GM19468 (cell line): ENCODE measurements at regions not wholly inside any gene's neighbourhood (a gene's known extent, or its start where the extent isn't known, plus 50 kb on each side); places are given as distances from the start of the nearest gene placed in this dataset.
"Not testable (repeated sequence)": the region's sequence is repeated elsewhere in the genome, so short reads cannot be mapped to it uniquely, and the experiment has no call there.

Experiments used
- ATAC-seq: cut with Tn5 transposase; IDR thresholded peaks from one replicate; pipeline ENCODE4 v1.9.1; 2021; ENCODE audit warnings: mild to moderate bottlenecking, moderate library complexity, moderate number of reproducible peaks; ENCODE audit not compliant: unreplicated experiment; ENCODE audit errors: extremely low read depth

GRCh38 chr2:6080932-6081753, 389.0 kb downstream of the SOX11 start:
- ATAC-seq: no peak

- no peak for ATAC-seq
Measured at GRCh38 chr2:6081955-6082624, 389.9 kb downstream of the SOX11 start.

- ATAC-seq: no peak
Measured at GRCh38 chr2:6082625-6083018, 390.4 kb downstream of the SOX11 start.

- no peak for ATAC-seq
Measured at GRCh38 chr2:6083136-6083535, 391.0 kb downstream of the SOX11 start.

- ATAC-seq: no peak
Measured at GRCh38 chr2:6089474-6089873, 397.3 kb downstream of the SOX11 start.

GRCh38 chr2:6103372-6103771, 411.2 kb downstream of the SOX11 start:
- no peak for ATAC-seq

GRCh38 chr2:6103949-6104348, 411.8 kb downstream of the SOX11 start:
- no peak for ATAC-seq

GRCh38 chr2:6107290-6107689, 415.1 kb downstream of the SOX11 start:
- no peak for ATAC-seq

GRCh38 chr2:6109831-6110230, 417.6 kb downstream of the SOX11 start:
- no peak for ATAC-seq

GRCh38 chr2:6111781-6112261, 419.6 kb downstream of the SOX11 start:
- no peak for ATAC-seq

GRCh38 chr2:6113786-6114185, 421.6 kb downstream of the SOX11 start:
- no peak for ATAC-seq

GRCh38 chr2:6127718-6128117, 435.5 kb downstream of the SOX11 start:
- no peak for ATAC-seq

- ATAC-seq: no peak
Measured at GRCh38 chr2:6139142-6139541, 447.0 kb downstream of the SOX11 start.

GRCh38 chr2:6139916-6140315, 447.7 kb downstream of the SOX11 start:
- ATAC-seq: no peak

- ATAC-seq: no peak
Measured at GRCh38 chr2:6140509-6140908, 448.3 kb downstream of the SOX11 start.

GRCh38 chr2:6143812-6144211, 451.6 kb downstream of the SOX11 start:
- ATAC-seq: no peak

- ATAC-seq: not testable (repeated sequence)
Measured at GRCh38 chr2:6147215-6147614, 455.0 kb downstream of the SOX11 start.

GRCh38 chr2:6148882-6149281, 456.7 kb downstream of the SOX11 start:
- no peak for ATAC-seq

GRCh38 chr2:6159606-6160005, 467.4 kb downstream of the SOX11 start:
- no peak for ATAC-seq

GRCh38 chr2:6163932-6164331, 471.7 kb downstream of the SOX11 start:
- no peak for ATAC-seq

GRCh38 chr2:6164986-6165747, 473.0 kb downstream of the SOX11 start:
- ATAC-seq: no peak
